ENCODE measurements at regions not wholly inside any gene's neighbourhood (a gene's known extent, or its start where the extent isn't known, plus 50 kb on each side); places are given as distances from the start of the nearest gene placed in this dataset.
"Not testable (repeated sequence)": the region's sequence is repeated elsewhere in the genome, so short reads cannot be mapped to it uniquely, and the experiment has no call there.

GRCh38 chr6:80573320-80573719 lies 466.8 kb downstream of the BCKDHB start:
- H3K36me3 ChIP-seq (ENCODE audit: control insufficient read depth, insufficient read depth, low read length); H3K9ac ChIP-seq (ENCODE audit: low read length); H3K4me3 ChIP-seq (ENCODE audit: low read depth, low read length); H3K27me3 ChIP-seq (ENCODE audit: control insufficient read depth, insufficient read depth, low read length); H3K4me1 ChIP-seq (ENCODE audit: control insufficient read depth, insufficient read depth, low read length); H3K27ac ChIP-seq (ENCODE audit: low read depth, low read length); H3K9me3 ChIP-seq (ENCODE audit: control insufficient read depth, insufficient read depth, low read depth, low read length): not testable (repeated sequence)

- no peaks in the 10 kb centered on the region for H3K9me3 ChIP-seq (ENCODE audit: control insufficient read depth, insufficient read depth, low read depth, low read length)
- no peaks in the 10 kb centered on the region for H3K27me3 ChIP-seq (ENCODE audit: control insufficient read depth, insufficient read depth, low read length)
- H3K27ac ChIP-seq (ENCODE audit: low read depth, low read length): no peak overlapping the region
- H3K9ac ChIP-seq (ENCODE audit: low read length): no peak overlapping the region
- H3K36me3 ChIP-seq (ENCODE audit: control insufficient read depth, insufficient read depth, low read length): no peaks in the 10 kb centered on the region
- H3K4me1 ChIP-seq (ENCODE audit: control insufficient read depth, insufficient read depth, low read length): no peaks in the 10 kb centered on the region
- H3K4me3 ChIP-seq (ENCODE audit: low read depth, low read length): no peak overlapping the region
These were observed 459.9 kb downstream of the BCKDHB start for GRCh38 chr6:80566361-80566760.

DNA sequence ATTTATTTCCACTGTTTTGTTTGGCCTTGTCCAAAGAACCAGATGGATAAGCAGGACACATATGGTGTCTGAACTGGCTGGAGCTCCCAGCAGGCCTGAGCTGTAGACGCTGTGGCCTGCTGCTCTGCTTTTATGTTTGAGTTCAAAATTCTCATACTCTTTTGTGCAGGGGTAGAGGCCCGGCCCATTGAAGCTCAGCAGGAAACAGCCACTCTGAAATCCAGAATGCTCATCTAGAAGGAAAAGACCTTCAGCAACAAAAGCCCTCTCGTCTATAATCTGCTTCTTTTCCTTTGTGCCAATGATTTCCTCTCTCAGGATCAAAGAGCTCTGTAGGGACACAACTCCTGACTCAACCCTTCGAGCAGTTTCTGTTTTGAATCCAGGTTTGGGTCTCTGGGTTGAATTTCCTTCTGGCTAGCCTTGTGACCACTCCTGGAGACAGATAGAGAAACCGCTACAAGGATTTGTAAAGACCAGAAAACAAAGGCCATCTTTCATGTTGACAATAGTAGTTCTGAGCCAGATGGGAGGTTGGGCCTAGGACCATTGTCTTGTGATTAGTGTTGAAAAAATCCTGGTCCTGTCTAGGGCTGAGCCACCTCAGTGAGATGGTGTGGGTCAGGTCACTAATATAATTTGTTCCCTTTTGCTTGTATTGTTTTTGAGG lies 446.7 kb downstream of the BCKDHB start:
- Histone ChIP-seq H3K36me3 (ENCODE audit: control insufficient read depth, insufficient read depth, low read length) (no peaks in the 10 kb centered on the region), H3K4me3 (ENCODE audit: low read depth, low read length) (no peak overlapping the region), H3K4me1 (ENCODE audit: control insufficient read depth, insufficient read depth, low read length) (no peaks in the 10 kb centered on the region), H3K27ac (ENCODE audit: low read depth, low read length) (no peak overlapping the region), H3K27me3 (ENCODE audit: control insufficient read depth, insufficient read depth, low read length) (no peaks in the 10 kb centered on the region), H3K9me3 (ENCODE audit: control insufficient read depth, insufficient read depth, low read depth, low read length) (peaks cover 9% of the 10 kb centered on the region), H3K9ac (ENCODE audit: low read length) (no peak overlapping the region)

- peaks cover 9% of the 10 kb centered on the region for H3K9me3 ChIP-seq (ENCODE audit: control insufficient read depth, insufficient read depth, low read depth, low read length)
- no peak overlapping the region for H3K4me3 ChIP-seq (ENCODE audit: low read depth, low read length)
- H3K27ac ChIP-seq (ENCODE audit: low read depth, low read length): no peak overlapping the region
- H3K36me3 ChIP-seq (ENCODE audit: control insufficient read depth, insufficient read depth, low read length): no peaks in the 10 kb centered on the region
- no peak overlapping the region for H3K9ac ChIP-seq (ENCODE audit: low read length)
- H3K27me3 ChIP-seq (ENCODE audit: control insufficient read depth, insufficient read depth, low read length): no peaks in the 10 kb centered on the region
- H3K4me1 ChIP-seq (ENCODE audit: control insufficient read depth, insufficient read depth, low read length): no peaks in the 10 kb centered on the region
These were observed 444.3 kb downstream of the BCKDHB start for GRCh38 chr6:80550748-80551147.

- Histone ChIP-seq H3K4me3 (ENCODE audit: low read depth, low read length) (no peak overlapping the region), H3K27me3 (ENCODE audit: control insufficient read depth, insufficient read depth, low read length) (no peaks in the 10 kb centered on the region), H3K4me1 (ENCODE audit: control insufficient read depth, insufficient read depth, low read length) (no peaks in the 10 kb centered on the region), H3K9ac (ENCODE audit: low read length) (no peak overlapping the region), H3K27ac (ENCODE audit: low read depth, low read length) (no peak overlapping the region), H3K36me3 (ENCODE audit: control insufficient read depth, insufficient read depth, low read length) (no peaks in the 10 kb centered on the region), H3K9me3 (ENCODE audit: control insufficient read depth, insufficient read depth, low read depth, low read length) (peaks cover 9% of the 10 kb centered on the region)
These were observed 443.8 kb downstream of the BCKDHB start for GRCh38 chr6:80550281-80550680.

DNA sequence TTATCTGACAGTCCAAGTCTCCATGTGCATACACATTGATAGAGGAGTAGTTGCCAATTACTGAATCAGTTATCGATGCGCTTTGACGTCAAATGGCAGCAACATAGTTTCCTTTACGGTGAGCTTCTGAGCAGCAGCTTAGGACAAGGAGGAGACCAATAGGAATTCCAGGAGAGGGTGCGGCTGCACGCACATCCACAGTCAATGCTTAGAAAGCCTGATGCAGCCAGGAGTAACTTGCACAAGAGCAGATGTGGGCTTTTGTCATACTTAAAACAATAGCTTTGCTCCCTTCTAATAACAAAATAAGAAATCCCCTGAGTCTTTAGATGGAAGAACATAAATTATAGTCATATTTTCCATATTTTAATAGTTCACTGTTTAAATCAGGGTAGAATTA lies 442.1 kb downstream of the BCKDHB start:
- Histone ChIP-seq H3K9me3 (ENCODE audit: control insufficient read depth, insufficient read depth, low read depth, low read length) (peaks cover 9% of the 10 kb centered on the region), H3K27ac (ENCODE audit: low read depth, low read length) (no peak overlapping the region), H3K4me3 (ENCODE audit: low read depth, low read length) (no peak overlapping the region), H3K27me3 (ENCODE audit: control insufficient read depth, insufficient read depth, low read length) (no peaks in the 10 kb centered on the region), H3K4me1 (ENCODE audit: control insufficient read depth, insufficient read depth, low read length) (no peaks in the 10 kb centered on the region), H3K9ac (ENCODE audit: low read length) (no peak overlapping the region), H3K36me3 (ENCODE audit: control insufficient read depth, insufficient read depth, low read length) (no peaks in the 10 kb centered on the region)

GRCh38 chr6:80547827-80548226 lies 441.4 kb downstream of the BCKDHB start:
- no peak overlapping the region for H3K27ac ChIP-seq (ENCODE audit: low read depth, low read length)
- H3K36me3 ChIP-seq (ENCODE audit: control insufficient read depth, insufficient read depth, low read length): no peaks in the 10 kb centered on the region
- H3K9me3 ChIP-seq (ENCODE audit: control insufficient read depth, insufficient read depth, low read depth, low read length): peaks cover 9% of the 10 kb centered on the region
- H3K4me1 ChIP-seq (ENCODE audit: control insufficient read depth, insufficient read depth, low read length): no peaks in the 10 kb centered on the region
- H3K27me3 ChIP-seq (ENCODE audit: control insufficient read depth, insufficient read depth, low read length): no peaks in the 10 kb centered on the region
- no peak overlapping the region for H3K4me3 ChIP-seq (ENCODE audit: low read depth, low read length)
- no peak overlapping the region for H3K9ac ChIP-seq (ENCODE audit: low read length)

DNA sequence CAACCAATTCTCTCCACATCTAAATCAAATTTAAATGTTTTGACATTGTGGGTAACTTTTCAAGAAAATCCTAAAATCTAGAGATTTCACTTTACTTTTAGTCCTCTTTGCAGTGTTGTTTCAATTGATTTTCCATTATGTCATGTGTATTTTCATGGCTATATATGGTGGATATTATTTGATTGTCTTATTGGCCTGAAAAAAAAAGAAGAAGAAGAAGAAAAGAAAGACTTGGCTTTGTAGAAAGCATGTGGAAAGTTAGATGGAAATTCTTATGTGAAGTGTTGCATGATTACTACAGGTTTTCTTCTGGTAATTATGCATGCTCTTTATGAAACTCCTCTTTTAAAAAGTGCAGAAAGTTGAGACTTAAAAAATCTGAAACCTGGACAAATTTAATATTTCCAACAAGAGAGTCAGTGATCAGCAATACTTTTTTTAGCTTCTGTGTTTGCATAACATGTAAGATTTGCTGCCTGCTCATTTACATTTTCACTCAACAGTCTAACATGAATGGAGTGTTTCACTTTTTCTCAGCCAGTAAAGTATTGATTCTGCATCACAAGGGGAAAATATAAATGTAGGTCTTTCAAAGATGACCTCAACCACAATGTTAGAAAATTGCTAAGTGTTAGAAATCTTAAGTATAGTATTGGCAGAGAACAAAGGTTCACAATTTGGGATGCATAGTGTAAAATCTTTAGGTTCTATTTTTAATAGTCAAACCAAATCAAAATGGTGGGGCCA lies 438.7 kb downstream of the BCKDHB start:
- Histone ChIP-seq H3K9ac (ENCODE audit: low read length) (no peak overlapping the region), H3K36me3 (ENCODE audit: control insufficient read depth, insufficient read depth, low read length) (no peaks in the 10 kb centered on the region), H3K27ac (ENCODE audit: low read depth, low read length) (no peak overlapping the region), H3K27me3 (ENCODE audit: control insufficient read depth, insufficient read depth, low read length) (no peaks in the 10 kb centered on the region), H3K4me3 (ENCODE audit: low read depth, low read length) (no peak overlapping the region), H3K9me3 (ENCODE audit: control insufficient read depth, insufficient read depth, low read depth, low read length) (no peaks in the 10 kb centered on the region), H3K4me1 (ENCODE audit: control insufficient read depth, insufficient read depth, low read length) (no peaks in the 10 kb centered on the region)

GRCh38 chr6:80544555-80544954 lies 438.1 kb downstream of the BCKDHB start:
- no peaks in the 10 kb centered on the region for H3K27me3 ChIP-seq (ENCODE audit: control insufficient read depth, insufficient read depth, low read length)
- no peak overlapping the region for H3K9ac ChIP-seq (ENCODE audit: low read length)
- no peaks in the 10 kb centered on the region for H3K9me3 ChIP-seq (ENCODE audit: control insufficient read depth, insufficient read depth, low read depth, low read length)
- H3K4me1 ChIP-seq (ENCODE audit: control insufficient read depth, insufficient read depth, low read length): no peaks in the 10 kb centered on the region
- no peak overlapping the region for H3K27ac ChIP-seq (ENCODE audit: low read depth, low read length)
- H3K4me3 ChIP-seq (ENCODE audit: low read depth, low read length): no peak overlapping the region
- H3K36me3 ChIP-seq (ENCODE audit: control insufficient read depth, insufficient read depth, low read length): no peaks in the 10 kb centered on the region

DNA sequence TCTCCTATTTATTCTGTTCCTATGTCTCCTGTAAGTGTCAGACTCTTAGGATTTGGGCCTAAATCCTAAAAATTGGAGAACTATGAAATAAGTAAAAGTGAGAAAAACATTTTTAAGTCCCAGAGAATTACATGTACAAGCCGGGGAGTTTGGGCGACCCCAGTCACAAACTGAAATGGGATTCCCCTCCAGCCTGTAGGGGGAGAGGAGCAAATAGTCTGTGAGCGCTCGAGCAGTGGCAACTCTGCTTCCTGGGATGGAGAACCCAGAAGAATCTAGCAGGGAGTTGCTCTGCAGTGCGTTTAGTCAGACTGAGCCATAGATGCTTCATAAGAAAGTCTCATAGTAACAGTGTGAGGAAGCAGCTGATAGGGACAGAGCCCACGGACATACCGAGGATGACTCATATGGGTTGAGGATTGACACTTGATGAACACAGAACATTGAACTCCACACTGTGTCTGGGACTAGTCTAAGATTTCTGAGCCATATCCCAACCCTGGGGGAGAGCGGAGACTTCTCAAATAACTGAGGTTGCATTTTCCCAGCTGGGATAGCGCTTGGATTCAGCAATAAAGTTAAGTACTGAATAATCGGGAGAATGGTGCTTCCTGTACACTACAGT lies 437.2 kb downstream of the BCKDHB start:
- H3K4me1 ChIP-seq (ENCODE audit: control insufficient read depth, insufficient read depth, low read length): no peaks in the 10 kb centered on the region
- H3K4me3 ChIP-seq (ENCODE audit: low read depth, low read length): no peak overlapping the region
- H3K27ac ChIP-seq (ENCODE audit: low read depth, low read length): no peak overlapping the region
- H3K36me3 ChIP-seq (ENCODE audit: control insufficient read depth, insufficient read depth, low read length): no peaks in the 10 kb centered on the region
- no peaks in the 10 kb centered on the region for H3K27me3 ChIP-seq (ENCODE audit: control insufficient read depth, insufficient read depth, low read length)
- no peak overlapping the region for H3K9ac ChIP-seq (ENCODE audit: low read length)
- no peaks in the 10 kb centered on the region for H3K9me3 ChIP-seq (ENCODE audit: control insufficient read depth, insufficient read depth, low read depth, low read length)

DNA sequence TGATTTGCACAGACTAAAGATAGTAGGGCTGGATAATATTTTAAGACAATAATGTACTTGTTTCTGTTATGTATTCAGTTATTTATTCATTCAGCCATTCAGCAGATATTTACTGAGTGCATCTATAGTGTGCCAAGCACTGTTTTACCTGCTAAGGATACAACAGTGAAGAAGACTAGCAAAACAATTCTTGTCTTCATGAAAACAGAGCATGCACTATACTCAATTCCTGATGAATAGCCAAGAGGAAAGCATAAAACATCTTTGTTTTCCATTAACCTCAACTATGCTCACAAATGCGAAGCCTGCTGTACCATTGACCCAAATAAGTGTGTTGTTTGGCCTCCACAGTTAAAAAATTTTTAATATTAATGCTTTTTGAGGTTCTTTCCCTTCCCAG lies 436.7 kb downstream of the BCKDHB start:
- no peak overlapping the region for H3K27ac ChIP-seq (ENCODE audit: low read depth, low read length)
- H3K4me3 ChIP-seq (ENCODE audit: low read depth, low read length): no peak overlapping the region
- no peaks in the 10 kb centered on the region for H3K36me3 ChIP-seq (ENCODE audit: control insufficient read depth, insufficient read depth, low read length)
- H3K4me1 ChIP-seq (ENCODE audit: control insufficient read depth, insufficient read depth, low read length): no peaks in the 10 kb centered on the region
- no peaks in the 10 kb centered on the region for H3K27me3 ChIP-seq (ENCODE audit: control insufficient read depth, insufficient read depth, low read length)
- no peak overlapping the region for H3K9ac ChIP-seq (ENCODE audit: low read length)
- no peaks in the 10 kb centered on the region for H3K9me3 ChIP-seq (ENCODE audit: control insufficient read depth, insufficient read depth, low read depth, low read length)

Measured in HUES6 (cell line).